SK-N-SH (cell line): ENCODE measurements at regions not wholly inside any gene's neighbourhood (a gene's known extent, or its start where the extent isn't known, plus 50 kb on each side); places are given as distances from the start of the nearest gene placed in this dataset.
A peak's percentile ranks its signal among the peaks of the same experiment; 100 is the strongest.

Source experiments
- CTCF ChIA-PET: fragments of 300-600, 350-600 bp; formaldehyde crosslinking; extraction: SDS; loops from one replicate; lab custom pipeline; 2021; lab: Yijun Ruan, JAX
- POLR2A ChIA-PET: fragments of 350-600 bp; sonication (Branson Sonifier 250); formaldehyde crosslinking; extraction: SDS; loops from one replicate; lab custom pipeline; 2020; ENCODE audit warnings: antibody characterized with exemption, inconsistent platforms; lab: Yijun Ruan, JAX
- DNase-seq: peaks from one replicate; pipeline ENCODE4 v3.0.0; 2012
- H2AFZ ChIP-seq: fragments of 200-600 bp; sonication (generic); 2 replicates; pipeline ENCODE4 v1.8.1; 2016; ENCODE audit warnings: antibody characterized with exemption, mild to moderate bottlenecking, low read depth
- H3F3A ChIP-seq: fragments of 200-600 bp; sonication (generic); replicated peaks from 2 replicates; pipeline ENCODE3; 2016; ENCODE audit warnings: antibody characterized with exemption, mild to moderate bottlenecking; ENCODE audit not compliant: insufficient read depth
- H3K27ac ChIP-seq, 2 experiments: fragments of 200-500 bp in 1 of 2; fragments of 200-600 bp in 1 of 2; sonication (Bioruptor generic) in 1 of 2; sonication (generic), shearing (Covaris generic) in 1 of 2; 2 replicates each; pipeline versions ENCODE4 v1.5.1 to v1.6.1; 2014 to 2016; ENCODE audit warnings: low read depth in 2 of 2, inconsistent platforms in 1 of 2, low read length in 1 of 2, mild to moderate bottlenecking in 1 of 2, mixed read lengths in 1 of 2
- H3K27me3 ChIP-seq: fragments of 200-600 bp; sonication (generic), shearing (Covaris generic); 2 replicates; pipeline ENCODE4 v1.6.1; 2016; ENCODE audit warnings: mixed run types; ENCODE audit not compliant: insufficient read depth
- H3K36me3 ChIP-seq, 2 experiments: fragments of 200-500 bp in 1 of 2; fragments of 200-600 bp in 1 of 2; sonication (Bioruptor generic) in 1 of 2; sonication (generic) in 1 of 2; replicated peaks in 1 of 2; 2 replicates each; pipeline versions ENCODE3 to v1.5.1; 2014 to 2016; ENCODE audit warnings: low read length in 1 of 2, mild to moderate bottlenecking in 1 of 2; ENCODE audit not compliant: insufficient read depth in 2 of 2, control insufficient read depth in 1 of 2
- H3K4me1 ChIP-seq, 2 experiments: fragments of 200-500 bp in 1 of 2; fragments of 200-600 bp in 1 of 2; sonication (Bioruptor generic) in 1 of 2; sonication (generic), shearing (Covaris generic) in 1 of 2; 2 replicates each; pipeline versions ENCODE4 v1.5.1 to v1.6.1; 2014 to 2016; ENCODE audit warnings: low read depth in 1 of 2, low read length in 1 of 2, mixed run types in 1 of 2; ENCODE audit not compliant: insufficient read depth in 2 of 2, control insufficient read depth in 1 of 2
- H3K4me2 ChIP-seq: fragments of 200-600 bp; sonication (generic), shearing (Covaris generic); 2 replicates; pipeline ENCODE4 v1.6.1; 2017; ENCODE audit warnings: mixed run types
- H3K4me3 ChIP-seq, 2 experiments: fragments of 200-500 bp in 1 of 2; fragments of 200-600 bp in 1 of 2; sonication (Bioruptor generic) in 1 of 2; sonication (generic), shearing (Covaris generic) in 1 of 2; 2 replicates each; pipeline versions ENCODE4 v1.5.1 to v1.8.1; 2014 to 2016; ENCODE audit warnings: low read depth in 2 of 2, inconsistent platforms in 1 of 2, low read length in 1 of 2, mild to moderate bottlenecking in 1 of 2, mixed read lengths in 1 of 2, moderate library complexity in 1 of 2
- H3K79me2 ChIP-seq: fragments of 200-600 bp; sonication (generic); 2 replicates; pipeline ENCODE4 v1.8.1; 2017; ENCODE audit warnings: mild to moderate bottlenecking; ENCODE audit not compliant: insufficient read depth
- H3K9ac ChIP-seq: fragments of 200-600 bp; sonication (generic); 2 replicates; pipeline ENCODE4 v1.6.1; 2017; ENCODE audit warnings: mixed run types
- H3K9me2 ChIP-seq: fragments of 200-600 bp; sonication (generic); 2 replicates; pipeline ENCODE4 v1.6.1; 2017; ENCODE audit warnings: mixed run types
- H3K9me3 ChIP-seq: fragments of 200-600 bp; sonication (generic); 2 replicates; pipeline ENCODE4 v1.6.1; 2017; ENCODE audit warnings: mixed run types, mild to moderate bottlenecking, moderate library complexity
- H4K20me1 ChIP-seq: fragments of 200-600 bp; sonication (generic); 2 replicates; pipeline ENCODE4 v1.6.1; 2017; ENCODE audit warnings: mild to moderate bottlenecking, mixed run types; ENCODE audit not compliant: insufficient read depth
- CHD2 ChIP-seq: fragments of 150-350 bp; IDR thresholded peaks from 2 replicates; pipeline ENCODE4 v1.6.1; 2018; ENCODE audit warnings: low read length; ENCODE audit not compliant: partially characterized antibody
- EZH2phosphoT487 ChIP-seq: fragments of 200-600 bp; sonication (generic); IDR thresholded peaks from 2 replicates; pipeline ENCODE4 v1.6.1; 2017; ENCODE audit warnings: low read depth, mixed run types, mild to moderate bottlenecking, antibody characterized with exemption, moderate library complexity, borderline replicate concordance
- FOSL2 ChIP-seq: IDR thresholded peaks from 2 replicates; pipeline ENCODE4 v1.4.0; 2012; ENCODE audit warnings: low read depth, mild to moderate bottlenecking, moderate library complexity, borderline replicate concordance
- FOXJ3 ChIP-seq: sonication (generic); formaldehyde crosslinking; IDR thresholded peaks from 2 replicates; pipeline ENCODE4 v1.5.1; 2020; ENCODE audit warnings: mild to moderate bottlenecking, missing genetic modification reagents
- JUND ChIP-seq: IDR thresholded peaks from 2 replicates; pipeline ENCODE4 v1.4.0; 2012
- MEF2A ChIP-seq: IDR thresholded peaks from 2 replicates; pipeline ENCODE4 v1.4.0; 2012; ENCODE audit warnings: low read depth, borderline replicate concordance
- MXI1 ChIP-seq: IDR thresholded peaks from 2 replicates; pipeline ENCODE4 v1.6.1; 2012; ENCODE audit warnings: mild to moderate bottlenecking, low read depth, low read length, improper control_type of control experiment
- NFIC ChIP-seq: IDR thresholded peaks from 2 replicates; pipeline ENCODE4 v1.4.0; 2012; ENCODE audit warnings: borderline replicate concordance
- POLR2AphosphoS5 ChIP-seq: IDR thresholded peaks from 2 replicates; pipeline ENCODE4 v1.6.1; 2012; ENCODE audit warnings: low read depth, low read length
- RCOR1 ChIP-seq: fragments of 150-350 bp; IDR thresholded peaks from 2 replicates; pipeline ENCODE4 v1.6.1; 2017; ENCODE audit warnings: antibody characterized with exemption, low read length
- REST ChIP-seq: IDR thresholded peaks from 2 replicates; pipeline ENCODE4 v1.6.1; 2012; ENCODE audit warnings: mild to moderate bottlenecking, low read depth, low read length, moderate library complexity
- RFX5 ChIP-seq: IDR thresholded peaks from 2 replicates; pipeline ENCODE4 v1.6.1; 2012; ENCODE audit warnings: mild to moderate bottlenecking, improper control_type of control experiment, low read length
- SMC3 ChIP-seq: IDR thresholded peaks from 2 replicates; pipeline ENCODE4 v1.6.1; 2012; ENCODE audit warnings: low read depth, low read length, improper control_type of control experiment
- TAF1 ChIP-seq: IDR thresholded peaks from 2 replicates; pipeline ENCODE4 v1.6.1; 2012; ENCODE audit warnings: low read depth, mild to moderate bottlenecking, low read length, moderate library complexity, borderline replicate concordance
- TEAD4 ChIP-seq: IDR thresholded peaks from 2 replicates; pipeline ENCODE4 v1.4.0; 2012; ENCODE audit warnings: mild to moderate bottlenecking, borderline replicate concordance; ENCODE audit not compliant: insufficient read depth
- USF1 ChIP-seq: IDR thresholded peaks from 2 replicates; pipeline ENCODE4 v1.4.0; 2012; ENCODE audit warnings: low read depth, borderline replicate concordance
- YY1 ChIP-seq: IDR thresholded peaks from 2 replicates; pipeline ENCODE4 v1.4.0; 2012; ENCODE audit warnings: low read depth, mild to moderate bottlenecking
- WGBS: methylation state at CpG from one replicate; pipeline ENCODE4 v1.1.6; 2017; ENCODE audit warnings: low lambda C conversion rate; 5-methylcytosine and 5-hydroxymethylcytosine counted together
- TF ChIP-seq, protein P1 (sequence below): fragments of 150-350 bp; IDR thresholded peaks from 2 replicates; pipeline ENCODE4 v1.6.1; 2017; ENCODE audit warnings: antibody characterized with exemption, low read length, low read depth, borderline replicate concordance
- TF ChIP-seq, protein P2 (sequence below): fragments of 200-600 bp; sonication (generic); IDR thresholded peaks from 2 replicates; pipeline ENCODE4 v1.6.1; 2017; ENCODE audit warnings: antibody characterized with exemption, mild to moderate bottlenecking, moderate library complexity
- TF ChIP-seq, protein P3 (sequence below): IDR thresholded peaks from 2 replicates; pipeline ENCODE4; 2012
- TF ChIP-seq, protein P4 (sequence below): fragments of 150-350 bp; IDR thresholded peaks from 2 replicates; pipeline ENCODE4 v1.6.1; 2016; ENCODE audit warnings: mild to moderate bottlenecking, low read depth, low read length
- TF ChIP-seq, protein P5 (sequence below): IDR thresholded peaks from 2 replicates; pipeline ENCODE4 v1.4.0; 2012; ENCODE audit warnings: low read depth, borderline replicate concordance

GRCh38 chrX:45775468-45775867 is 574.8 kb upstream of the DIPK2B start:
- H4K20me1 ChIP-seq, result no peaks in the 10 kb centered on the region
- H2AFZ ChIP-seq, result no peak overlapping the region
- no peaks in the 10 kb centered on the region for H3K9me2 ChIP-seq
- peak overlapping the region; percentile 49 for H3K4me2 ChIP-seq
- H3K9me3 ChIP-seq, result no peaks in the 10 kb centered on the region
- 6% methylated on average over 2 of the region's 2 CpGs for WGBS
- H3K79me2 ChIP-seq, result peaks cover 97% of the 10 kb centered on the region
- peaks cover 0 to 4% of the 10 kb centered on the region in 2 experiments for H3K36me3 ChIP-seq
- no peaks in the 10 kb centered on the region for H3K27me3 ChIP-seq
- POLR2A ChIA-PET, result no interaction called here
- H3K27ac ChIP-seq, result peak overlapping the region; percentile 76 to 96; a peak in 3 of 4 replicates
- H3K9ac ChIP-seq, result peak overlapping the region; percentile 99; the same call in 1 of the 2 replicates
- peaks cover 54% of the 10 kb centered on the region for H3F3A ChIP-seq
- CTCF ChIA-PET, result no interaction called here
- H3K4me1 ChIP-seq, result peaks cover 0 to 54% of the 10 kb centered on the region in 2 experiments
- DNase-seq, result no peak
- H3K4me3 ChIP-seq, result peak overlapping the region; percentile 21 to 32; a peak in 3 of 4 replicates
- no peak for TF ChIP-seq POLR2AphosphoS5
- TF ChIP-seq, protein P1, sequence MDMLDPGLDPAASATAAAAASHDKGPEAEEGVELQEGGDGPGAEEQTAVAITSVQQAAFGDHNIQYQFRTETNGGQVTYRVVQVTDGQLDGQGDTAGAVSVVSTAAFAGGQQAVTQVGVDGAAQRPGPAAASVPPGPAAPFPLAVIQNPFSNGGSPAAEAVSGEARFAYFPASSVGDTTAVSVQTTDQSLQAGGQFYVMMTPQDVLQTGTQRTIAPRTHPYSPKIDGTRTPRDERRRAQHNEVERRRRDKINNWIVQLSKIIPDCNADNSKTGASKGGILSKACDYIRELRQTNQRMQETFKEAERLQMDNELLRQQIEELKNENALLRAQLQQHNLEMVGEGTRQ, result no peak
- no peak for TF ChIP-seq SMC3
- TF ChIP-seq, protein P2, sequence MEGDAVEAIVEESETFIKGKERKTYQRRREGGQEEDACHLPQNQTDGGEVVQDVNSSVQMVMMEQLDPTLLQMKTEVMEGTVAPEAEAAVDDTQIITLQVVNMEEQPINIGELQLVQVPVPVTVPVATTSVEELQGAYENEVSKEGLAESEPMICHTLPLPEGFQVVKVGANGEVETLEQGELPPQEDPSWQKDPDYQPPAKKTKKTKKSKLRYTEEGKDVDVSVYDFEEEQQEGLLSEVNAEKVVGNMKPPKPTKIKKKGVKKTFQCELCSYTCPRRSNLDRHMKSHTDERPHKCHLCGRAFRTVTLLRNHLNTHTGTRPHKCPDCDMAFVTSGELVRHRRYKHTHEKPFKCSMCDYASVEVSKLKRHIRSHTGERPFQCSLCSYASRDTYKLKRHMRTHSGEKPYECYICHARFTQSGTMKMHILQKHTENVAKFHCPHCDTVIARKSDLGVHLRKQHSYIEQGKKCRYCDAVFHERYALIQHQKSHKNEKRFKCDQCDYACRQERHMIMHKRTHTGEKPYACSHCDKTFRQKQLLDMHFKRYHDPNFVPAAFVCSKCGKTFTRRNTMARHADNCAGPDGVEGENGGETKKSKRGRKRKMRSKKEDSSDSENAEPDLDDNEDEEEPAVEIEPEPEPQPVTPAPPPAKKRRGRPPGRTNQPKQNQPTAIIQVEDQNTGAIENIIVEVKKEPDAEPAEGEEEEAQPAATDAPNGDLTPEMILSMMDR, result no peak
- TF ChIP-seq MEF2A, result no peak
- TF ChIP-seq USF1, result no peak
- 0 out of 2 replicates have a peak, but pooled peaks have one; percentile 28 for TF ChIP-seq JUND
- peak; percentile 9; the same call in 1 of the 2 replicates for TF ChIP-seq TEAD4
- no peak for TF ChIP-seq RFX5
- peak; percentile 47; the same call in 1 of the 2 replicates for TF ChIP-seq FOSL2
- TF ChIP-seq RCOR1, result no peak
- peak; percentile 33; the same call in 1 of the 2 replicates for TF ChIP-seq TAF1
- TF ChIP-seq, protein P3, sequence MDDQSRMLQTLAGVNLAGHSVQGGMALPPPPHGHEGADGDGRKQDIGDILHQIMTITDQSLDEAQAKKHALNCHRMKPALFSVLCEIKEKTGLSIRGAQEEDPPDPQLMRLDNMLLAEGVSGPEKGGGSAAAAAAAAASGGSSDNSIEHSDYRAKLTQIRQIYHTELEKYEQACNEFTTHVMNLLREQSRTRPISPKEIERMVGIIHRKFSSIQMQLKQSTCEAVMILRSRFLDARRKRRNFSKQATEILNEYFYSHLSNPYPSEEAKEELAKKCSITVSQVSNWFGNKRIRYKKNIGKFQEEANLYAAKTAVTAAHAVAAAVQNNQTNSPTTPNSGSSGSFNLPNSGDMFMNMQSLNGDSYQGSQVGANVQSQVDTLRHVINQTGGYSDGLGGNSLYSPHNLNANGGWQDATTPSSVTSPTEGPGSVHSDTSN, result no peak
- TF ChIP-seq, protein P4, sequence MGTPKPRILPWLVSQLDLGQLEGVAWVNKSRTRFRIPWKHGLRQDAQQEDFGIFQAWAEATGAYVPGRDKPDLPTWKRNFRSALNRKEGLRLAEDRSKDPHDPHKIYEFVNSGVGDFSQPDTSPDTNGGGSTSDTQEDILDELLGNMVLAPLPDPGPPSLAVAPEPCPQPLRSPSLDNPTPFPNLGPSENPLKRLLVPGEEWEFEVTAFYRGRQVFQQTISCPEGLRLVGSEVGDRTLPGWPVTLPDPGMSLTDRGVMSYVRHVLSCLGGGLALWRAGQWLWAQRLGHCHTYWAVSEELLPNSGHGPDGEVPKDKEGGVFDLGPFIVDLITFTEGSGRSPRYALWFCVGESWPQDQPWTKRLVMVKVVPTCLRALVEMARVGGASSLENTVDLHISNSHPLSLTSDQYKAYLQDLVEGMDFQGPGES, result no peak
- TF ChIP-seq CHD2, result no peak
- no peak for TF ChIP-seq YY1
- TF ChIP-seq REST, result 0 out of 2 replicates have a peak, but pooled peaks have one; percentile 31
- no peak for TF ChIP-seq MXI1
- peak; percentile 35; the same call in 1 of the 2 replicates for TF ChIP-seq NFIC
- TF ChIP-seq, protein P5, sequence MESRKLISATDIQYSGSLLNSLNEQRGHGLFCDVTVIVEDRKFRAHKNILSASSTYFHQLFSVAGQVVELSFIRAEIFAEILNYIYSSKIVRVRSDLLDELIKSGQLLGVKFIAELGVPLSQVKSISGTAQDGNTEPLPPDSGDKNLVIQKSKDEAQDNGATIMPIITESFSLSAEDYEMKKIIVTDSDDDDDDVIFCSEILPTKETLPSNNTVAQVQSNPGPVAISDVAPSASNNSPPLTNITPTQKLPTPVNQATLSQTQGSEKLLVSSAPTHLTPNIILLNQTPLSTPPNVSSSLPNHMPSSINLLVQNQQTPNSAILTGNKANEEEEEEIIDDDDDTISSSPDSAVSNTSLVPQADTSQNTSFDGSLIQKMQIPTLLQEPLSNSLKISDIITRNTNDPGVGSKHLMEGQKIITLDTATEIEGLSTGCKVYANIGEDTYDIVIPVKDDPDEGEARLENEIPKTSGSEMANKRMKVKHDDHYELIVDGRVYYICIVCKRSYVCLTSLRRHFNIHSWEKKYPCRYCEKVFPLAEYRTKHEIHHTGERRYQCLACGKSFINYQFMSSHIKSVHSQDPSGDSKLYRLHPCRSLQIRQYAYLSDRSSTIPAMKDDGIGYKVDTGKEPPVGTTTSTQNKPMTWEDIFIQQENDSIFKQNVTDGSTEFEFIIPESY, result no peak
- TF ChIP-seq FOXJ3 (CRISPR knock-in tag), result no peak
- no peak for TF ChIP-seq EZH2phosphoT487
